GM12878 (cell line): ENCODE measurements at regions not wholly inside any gene's neighbourhood (a gene's known extent, or its start where the extent isn't known, plus 50 kb on each side); places are given as distances from the start of the nearest gene placed in this dataset.

Experiments
- ATAC-seq: fragments of 200-7000 bp; cut with Tn5 transposase; 3 replicates; pipeline ENCODE4 v1.9.1; 2020; ENCODE audit warnings: mild to moderate bottlenecking, moderate library complexity
- BruUV-seq: library from RNA; stranded (reverse); fragments of 400-500 nt; replicated peaks from 2 replicates; lab custom pipeline; 2021; lab: Mats Ljungman, UMichigan
- CTCF ChIA-PET: fragments of 300-600 bp; sonication (Branson Sonifier 250); formaldehyde crosslinking; extraction: SDS; loops from one replicate; lab custom pipeline; 2021; ENCODE audit warnings: inconsistent platforms; lab: Yijun Ruan, JAX
- POLR2A ChIA-PET: fragments of 350-600 bp; formaldehyde crosslinking; extraction: SDS; loops from one replicate; lab custom pipeline; 2021; ENCODE audit warnings: inconsistent platforms; lab: Charles Lee
- RAD21 ChIA-PET: fragments of 300-600 bp; sonication (Branson Sonifier 250); formaldehyde crosslinking; loops from one replicate; lab custom pipeline; 2023; ENCODE audit warnings: antibody characterized with exemption; ENCODE audit not compliant: unreplicated experiment; lab: Charles Lee
- SMC1A ChIA-PET: fragments of 300-600 bp; sonication (Branson Sonifier 250); formaldehyde crosslinking; loops from one replicate; lab custom pipeline; 2023; ENCODE audit not compliant: unreplicated experiment, uncharacterized antibody; lab: Charles Lee
- DNase-seq: peaks from one replicate; pipeline ENCODE4 v3.0.0-alpha.2; 2011; ENCODE audit warnings: low read depth, low spot score
- FAIRE-seq: peaks from 3 replicates; lab custom pipeline; 2011; peaks lifted over from hg19 to GRCh38; lab: Jason Lieb, UNC
- H2AFZ ChIP-seq: 2 replicates; pipeline ENCODE4 v1.6.0; 2011; ENCODE audit warnings: low read depth, low read length, control low read depth; ENCODE audit not compliant: control insufficient read depth
- H3K27ac ChIP-seq: 2 replicates; pipeline ENCODE4 v1.5.1; 2011; ENCODE audit warnings: control low read depth; ENCODE audit not compliant: control insufficient read depth, insufficient read depth
- H3K27me3 ChIP-seq, 2 experiments: replicated peaks in 1 of 2; 2 replicates each; pipeline versions ENCODE4 v1.6.0 to v1.6.1; 2011; ENCODE audit warnings: low read length in 1 of 2; ENCODE audit not compliant: control insufficient read depth in 2 of 2, insufficient read depth in 2 of 2
- H3K36me3 ChIP-seq, 2 experiments: 2 replicates each; pipeline ENCODE4 v1.5.1; 2011; ENCODE audit warnings: low read length in 1 of 2; ENCODE audit not compliant: control insufficient read depth in 2 of 2, insufficient read depth in 2 of 2
- H3K4me1 ChIP-seq: 2 replicates; pipeline ENCODE4 v1.6.1; 2011; ENCODE audit warnings: mild to moderate bottlenecking, low read length, moderate library complexity, mixed read lengths; ENCODE audit not compliant: control insufficient read depth, insufficient read depth
- H3K4me2 ChIP-seq: 2 replicates; pipeline ENCODE4 v1.6.0; 2011; ENCODE audit warnings: control low read depth; ENCODE audit not compliant: control insufficient read depth, insufficient read depth
- H3K4me3 ChIP-seq: fragments of 200-600 bp; sonication (generic); 2 replicates; pipeline ENCODE4 v1.5.1; 2016
- H3K79me2 ChIP-seq: 2 replicates; pipeline ENCODE4 v1.6.0; 2011; ENCODE audit warnings: low read length; ENCODE audit not compliant: control insufficient read depth, insufficient read depth
- H3K9ac ChIP-seq: 2 replicates; pipeline ENCODE4 v1.8.0; 2011; ENCODE audit warnings: low read length, control low read depth, mixed read lengths; ENCODE audit not compliant: control insufficient read depth, insufficient read depth
- H3K9me3 ChIP-seq: replicated peaks from 3 replicates; pipeline ENCODE4 v1.5.1; 2011; ENCODE audit warnings: mild to moderate bottlenecking, low read length; ENCODE audit not compliant: control insufficient read depth, insufficient read depth
- H4K20me1 ChIP-seq: 2 replicates; pipeline ENCODE4 v1.6.0; 2011; ENCODE audit not compliant: control insufficient read depth, insufficient read depth
- BCLAF1 ChIP-seq: fragments of 450-650 bp; IDR thresholded peaks from 2 replicates; pipeline ENCODE4 v1.6.1; 2017; ENCODE audit warnings: antibody characterized with exemption, mild to moderate bottlenecking, moderate library complexity
- BHLHE40 ChIP-seq, 2 experiments: fragments of 450-650 bp in 1 of 2; IDR thresholded peaks; 2 replicates each; pipeline ENCODE4 v1.6.1; 2011 to 2017; ENCODE audit warnings: low read depth in 2 of 2, borderline replicate concordance in 1 of 2, improper control_type of control experiment in 1 of 2, low read length in 1 of 2, mild to moderate bottlenecking in 1 of 2
- HDAC6 ChIP-seq: fragments of 200-600 bp; sonication (generic); IDR thresholded peaks from one replicate; pipeline ENCODE4 v1.8.0; 2017; ENCODE audit warnings: antibody characterized with exemption; ENCODE audit not compliant: unreplicated experiment
- MEF2A ChIP-seq: IDR thresholded peaks from 2 replicates; pipeline ENCODE4 v1.6.1; 2011; ENCODE audit warnings: low read depth, mild to moderate bottlenecking, low read length, moderate library complexity; ENCODE audit not compliant: insufficient read depth
- MLLT1 ChIP-seq: fragments of 450-650 bp; IDR thresholded peaks from 2 replicates; pipeline ENCODE4 v1.6.1; 2016; ENCODE audit warnings: mild to moderate bottlenecking
- NFXL1 ChIP-seq: fragments of 450-650 bp; IDR thresholded peaks from 2 replicates; pipeline ENCODE4 v1.6.1; 2017; ENCODE audit warnings: antibody characterized with exemption, mild to moderate bottlenecking, borderline replicate concordance
- WGBS: methylation state at CpG from one replicate; pipeline ENCODE4 v1.1.6; 2016; ENCODE audit warnings: low lambda C conversion rate; ENCODE audit not compliant: insufficient replicate concordance, insufficient coverage; ENCODE audit errors: missing lambda C conversion rate; 5-methylcytosine and 5-hydroxymethylcytosine counted together
- in situ Hi-C: fragments of 300-500 bp; cut with MboI; formaldehyde crosslinking; loops from 9 replicates; pipeline ENCODE4 v1.14.3; 2018; ENCODE audit warnings: mixed read lengths
- intact Hi-C: fragments of 100-400 bp; cut with micrococcal nuclease; formaldehyde crosslinking; loops from one replicate; pipeline ENCODE4 v1.14.2; 2022; ENCODE audit not compliant: unreplicated experiment
- TF ChIP-seq, protein P1 (sequence below): fragments of 450-650 bp; IDR thresholded peaks from 2 replicates; pipeline ENCODE4 v1.6.1; 2016; ENCODE audit warnings: mild to moderate bottlenecking, moderate library complexity, borderline replicate concordance

- Histone ChIP-seq H2AFZ (no peak overlapping the region), H3K4me2 (no peak overlapping the region), H3K36me3 (no peaks in the 10 kb centered on the region), H3K79me2 (no peaks in the 10 kb centered on the region), H3K4me3 (no peak overlapping the region), H3K27ac (no peak overlapping the region), H4K20me1 (no peaks in the 10 kb centered on the region), H3K9ac (no peak overlapping the region), H3K27me3 (no peaks in the 10 kb centered on the region), H3K4me1 (no peaks in the 10 kb centered on the region), H3K9me3 (no peaks in the 10 kb centered on the region)
- ATAC-seq (no peak), FAIRE-seq (no peak), DNase-seq (no peak)
- RAD21 ChIA-PET, result no interaction called here
- in situ Hi-C loops (no loop called here), intact Hi-C loops (no loop called here)
- CTCF ChIA-PET, result interaction anchor here (0.6 kb wide), 1 partner anchor 704 kb away, joined by 3 read pairs; no protein-coding TSS in a partner anchor
- POLR2A ChIA-PET, result no interaction called here
- TF ChIP-seq MLLT1 (no peak), NFXL1 (no peak), HDAC6 (no peak), BHLHE40 (IDR thresholded peaks at IDR 0.05; ENCODE audit: borderline replicate concordance in 1 of 2, low read depth in 2 of 2, low read length in 1 of 2) (no peak), MEF2A (no peak), BCLAF1 (no peak)
- TF ChIP-seq, protein P1, sequence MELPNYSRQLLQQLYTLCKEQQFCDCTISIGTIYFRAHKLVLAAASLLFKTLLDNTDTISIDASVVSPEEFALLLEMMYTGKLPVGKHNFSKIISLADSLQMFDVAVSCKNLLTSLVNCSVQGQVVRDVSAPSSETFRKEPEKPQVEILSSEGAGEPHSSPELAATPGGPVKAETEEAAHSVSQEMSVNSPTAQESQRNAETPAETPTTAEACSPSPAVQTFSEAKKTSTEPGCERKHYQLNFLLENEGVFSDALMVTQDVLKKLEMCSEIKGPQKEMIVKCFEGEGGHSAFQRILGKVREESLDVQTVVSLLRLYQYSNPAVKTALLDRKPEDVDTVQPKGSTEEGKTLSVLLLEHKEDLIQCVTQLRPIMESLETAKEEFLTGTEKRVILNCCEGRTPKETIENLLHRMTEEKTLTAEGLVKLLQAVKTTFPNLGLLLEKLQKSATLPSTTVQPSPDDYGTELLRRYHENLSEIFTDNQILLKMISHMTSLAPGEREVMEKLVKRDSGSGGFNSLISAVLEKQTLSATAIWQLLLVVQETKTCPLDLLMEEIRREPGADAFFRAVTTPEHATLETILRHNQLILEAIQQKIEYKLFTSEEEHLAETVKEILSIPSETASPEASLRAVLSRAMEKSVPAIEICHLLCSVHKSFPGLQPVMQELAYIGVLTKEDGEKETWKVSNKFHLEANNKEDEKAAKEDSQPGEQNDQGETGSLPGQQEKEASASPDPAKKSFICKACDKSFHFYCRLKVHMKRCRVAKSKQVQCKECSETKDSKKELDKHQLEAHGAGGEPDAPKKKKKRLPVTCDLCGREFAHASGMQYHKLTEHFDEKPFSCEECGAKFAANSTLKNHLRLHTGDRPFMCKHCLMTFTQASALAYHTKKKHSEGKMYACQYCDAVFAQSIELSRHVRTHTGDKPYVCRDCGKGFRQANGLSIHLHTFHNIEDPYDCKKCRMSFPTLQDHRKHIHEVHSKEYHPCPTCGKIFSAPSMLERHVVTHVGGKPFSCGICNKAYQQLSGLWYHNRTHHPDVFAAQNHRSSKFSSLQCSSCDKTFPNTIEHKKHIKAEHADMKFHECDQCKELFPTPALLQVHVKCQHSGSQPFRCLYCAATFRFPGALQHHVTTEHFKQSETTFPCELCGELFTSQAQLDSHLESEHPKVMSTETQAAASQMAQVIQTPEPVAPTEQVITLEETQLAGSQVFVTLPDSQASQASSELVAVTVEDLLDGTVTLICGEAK, result no peak
- BruUV-seq, result no TSS peak
- WGBS, result 71% methylated on average over 3 of the region's 3 CpGs
- SMC1A ChIA-PET, result no interaction called here
These were observed 70.4 kb upstream of the SKOR2 start for GRCh38 chr18:47321815-47322214.
